Sciatic nerve (tissue), 2 donors: ENCODE measurements at regions not wholly inside any gene's neighbourhood (a gene's known extent, or its start where the extent isn't known, plus 50 kb on each side); places are given as distances from the start of the nearest gene placed in this dataset.
"Not testable (repeated sequence)": the region's sequence is repeated elsewhere in the genome, so short reads cannot be mapped to it uniquely, and the experiment has no call there.

ENCODE experiments used
- ATAC-seq: fragments of 200-7000 bp; cut with Tn5 transposase; one replicate; pipeline ENCODE4 v1.9.1; 2020; ENCODE audit warnings: mild to moderate bottlenecking, moderate library complexity
- DNase-seq: peaks from one replicate; pipeline ENCODE4 v3.0.0-alpha.2; 2020; ENCODE audit warnings: low spot score
- intact Hi-C: fragments of 100-400 bp; cut with DNase I; formaldehyde crosslinking; loops from one replicate; pipeline ENCODE4 v1.14.2; 2022
- donor health status: DM: no; HTN: no; CAD: no.
- donor health status: DM: no; HTN: no; CAD: no.

GRCh38 chr3:187848401-187848800 is 103.1 kb upstream of the BCL6 start:
- ATAC-seq = no peak
- intact Hi-C loops = no loop called here

GRCh38 chr3:187849016-187849654 is 103.9 kb upstream of the BCL6 start:
- no peak for ATAC-seq
- no peak for DNase-seq
- intact Hi-C loops = no loop called here

More at GRCh38 chr3:187848401-187848800, 103.1 kb upstream of the BCL6 start:
- no peak for DNase-seq

- DNase-seq (peak; percentile 67), ATAC-seq (peak; percentile 92)
- intact Hi-C loops = no loop called here
Measured at GRCh38 chr3:187850258-187850921, 105.1 kb upstream of the BCL6 start.

GRCh38 chr3:187852842-187853730 is 107.8 kb upstream of the BCL6 start:
- no peak for ATAC-seq
- intact Hi-C loops = no loop called here
- no peak for DNase-seq

- DNase-seq (no peak), ATAC-seq (no peak)
- intact Hi-C loops = no loop called here
Measured at GRCh38 chr3:187855131-187855530, 109.9 kb upstream of the BCL6 start.

- intact Hi-C loops = no loop called here
- ATAC-seq = no peak
Measured at GRCh38 chr3:187856555-187856954, 111.3 kb upstream of the BCL6 start.

GRCh38 chr3:187858041-187858440 is 112.8 kb upstream of the BCL6 start:
- no peak for DNase-seq
- intact Hi-C loops = no loop called here
- peak; percentile 92 for ATAC-seq

More at GRCh38 chr3:187856555-187856954, 111.3 kb upstream of the BCL6 start:
- DNase-seq = no peak

GRCh38 chr3:187858711-187859110 is 113.4 kb upstream of the BCL6 start:
- ATAC-seq = no peak
- DNase-seq = no peak
- intact Hi-C loops = no loop called here

GRCh38 chr3:187862701-187863277 is 117.5 kb upstream of the BCL6 start:
- intact Hi-C loops, ATAC-seq, DNase-seq: not testable (repeated sequence)

- ATAC-seq (no peak), DNase-seq (no peak)
- intact Hi-C loops = no loop called here
Measured at GRCh38 chr3:187870360-187871203, 125.3 kb upstream of the BCL6 start.

- intact Hi-C loops = no loop called here
- ATAC-seq (no peak), DNase-seq (no peak)
Measured at GRCh38 chr3:187871204-187871591, 125.9 kb upstream of the BCL6 start.

- no peak for DNase-seq
- intact Hi-C loops = no loop called here
- ATAC-seq = no peak
Measured at GRCh38 chr3:187871848-187872247, 126.6 kb upstream of the BCL6 start.

- DNase-seq (no peak), ATAC-seq (no peak)
- intact Hi-C loops = no loop called here
Measured at GRCh38 chr3:187873843-187874242, 128.6 kb upstream of the BCL6 start.

- DNase-seq (no peak), ATAC-seq (no peak)
- intact Hi-C loops = no loop called here
Measured at GRCh38 chr3:187875863-187876262, 130.6 kb upstream of the BCL6 start.

- intact Hi-C loops = no loop called here
- no peak for DNase-seq
- ATAC-seq = no peak
Measured at GRCh38 chr3:187878772-187879518, 133.7 kb upstream of the BCL6 start.

- intact Hi-C loops = no loop called here
- DNase-seq (no peak), ATAC-seq (no peak)
Measured at GRCh38 chr3:187880441-187880840, 135.2 kb upstream of the BCL6 start.

GRCh38 chr3:187880851-187881250 is 135.6 kb upstream of the BCL6 start:
- ATAC-seq (no peak), DNase-seq (no peak)
- intact Hi-C loops = no loop called here

- DNase-seq (no peak), ATAC-seq (peak; percentile 86)
- intact Hi-C loops = no loop called here
Measured at GRCh38 chr3:187888701-187889100, 143.4 kb upstream of the BCL6 start.
